NCI-H446 (cell line): ENCODE measurements at regions not wholly inside any gene's neighbourhood (a gene's known extent, or its start where the extent isn't known, plus 50 kb on each side); places are given as distances from the start of the nearest gene placed in this dataset.
A peak's percentile ranks its signal among the peaks of the same experiment; 100 is the strongest.
"Not testable (repeated sequence)": the region's sequence is repeated elsewhere in the genome, so short reads cannot be mapped to it uniquely, and the experiment has no call there.

Experiments used
- DNase-seq, 2 experiments: peaks; one replicate each; lab custom pipeline; 2025; lab: John Stamatoyannopoulos, UW

DNA sequence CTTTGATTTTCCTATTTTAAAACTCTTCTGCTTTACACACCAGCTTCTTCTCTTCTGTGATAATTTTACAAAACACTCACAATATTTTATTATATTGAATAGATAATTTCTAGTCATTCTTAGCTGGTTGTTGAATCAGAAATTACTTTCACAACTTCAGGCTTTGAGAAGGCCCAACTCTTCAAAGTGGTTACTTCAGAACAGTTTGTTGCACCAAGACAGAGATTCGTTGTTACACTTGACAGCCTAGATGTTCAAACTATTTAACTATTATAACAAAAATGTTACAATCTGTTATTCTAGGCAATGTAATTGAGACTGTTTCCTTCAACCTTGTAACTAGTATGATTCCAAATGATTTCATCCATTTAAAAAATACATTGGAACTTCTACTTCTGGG is 333.2 kb upstream of the CHORDC1 start:
- DNase-seq: no peak

- no peak for DNase-seq
Measured at GRCh38 chr11:90555477-90555876, 332.6 kb upstream of the CHORDC1 start.

DNA sequence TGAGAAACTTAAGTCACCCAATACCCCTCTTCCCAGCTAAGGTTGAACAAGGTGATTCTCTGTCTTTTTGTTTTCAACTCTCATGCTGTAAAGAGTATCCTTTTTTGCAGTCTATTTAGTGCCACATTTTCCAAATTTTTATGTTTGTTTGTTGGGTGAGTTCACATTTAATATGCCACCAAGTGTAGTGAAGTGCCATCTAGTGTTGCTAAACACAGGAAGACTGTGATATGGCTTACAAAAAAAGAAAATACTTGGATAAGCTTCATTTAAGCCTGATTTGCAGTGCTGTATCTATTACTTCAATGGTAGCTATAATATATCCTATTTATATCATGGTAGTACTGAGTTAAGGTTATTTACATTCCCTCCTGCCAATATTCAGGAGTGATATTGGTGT is 319.2 kb upstream of the CHORDC1 start:
- DNase-seq: no peak

DNA sequence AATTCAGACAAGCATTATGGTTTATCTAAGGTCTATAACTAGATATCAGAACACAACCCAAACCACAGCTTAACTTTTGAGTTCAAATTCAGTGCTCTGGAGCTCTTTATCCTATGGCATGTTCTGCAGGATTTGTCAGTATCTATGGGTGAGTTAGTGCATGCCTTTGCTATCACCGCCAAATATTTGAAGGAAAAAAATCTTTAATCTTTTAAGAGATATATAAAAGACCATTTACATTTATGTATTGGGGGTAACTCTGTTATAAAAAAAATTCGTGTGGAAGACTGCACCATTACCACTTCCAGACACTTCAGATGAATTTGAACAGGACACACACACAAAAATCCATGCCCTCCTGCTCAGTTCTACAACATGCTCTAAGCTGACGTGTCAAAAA is 313.5 kb upstream of the CHORDC1 start:
- no peak for DNase-seq

DNA sequence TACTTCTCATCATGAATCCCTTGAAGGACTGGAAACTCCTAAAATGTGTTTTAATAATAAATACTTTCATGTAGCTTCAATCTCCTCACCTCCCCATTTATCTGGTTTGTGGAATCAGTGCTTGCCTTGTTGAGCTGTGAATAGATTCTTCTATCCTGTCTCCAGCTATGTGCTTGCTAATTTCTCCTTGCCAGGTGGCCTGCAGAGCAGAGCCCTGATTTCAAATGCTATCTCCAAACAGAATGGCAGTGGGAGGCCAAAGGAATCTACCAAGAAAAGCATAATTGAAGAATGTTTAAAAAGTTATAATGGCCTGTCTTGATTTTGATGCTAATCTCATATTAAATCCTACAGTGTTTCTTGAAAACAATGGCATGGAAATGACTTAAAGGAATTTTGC is 309.3 kb upstream of the CHORDC1 start:
- no peak for DNase-seq

GRCh38 chr11:90531001-90531400 is 308.2 kb upstream of the CHORDC1 start:
- DNase-seq: no peak

DNA sequence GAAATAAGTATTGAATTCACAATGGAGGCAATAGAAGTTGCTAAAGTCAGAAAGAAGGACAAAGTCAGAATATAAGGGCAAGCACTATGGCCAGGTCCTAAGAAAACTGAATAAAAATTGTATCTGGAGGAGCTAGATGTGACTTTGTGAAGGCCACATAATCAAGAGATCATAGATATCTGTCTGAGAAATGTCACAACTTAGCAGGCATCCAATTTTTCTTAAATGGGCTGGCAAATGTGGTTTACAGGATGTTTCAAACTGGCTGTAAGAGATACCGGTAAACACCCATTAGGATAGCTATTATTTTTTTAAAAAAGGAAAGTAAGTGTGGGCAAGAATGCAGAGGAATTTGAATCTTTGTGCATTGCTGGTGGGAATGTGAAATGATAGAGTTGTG is 303.1 kb upstream of the CHORDC1 start:
- no peak for DNase-seq

GRCh38 chr11:90512846-90513245 is 290.0 kb upstream of the CHORDC1 start:
- DNase-seq: no peak

- no peak for DNase-seq
Measured at GRCh38 chr11:90510839-90511238, 288.0 kb upstream of the CHORDC1 start.

GRCh38 chr11:90500922-90501568 is 278.2 kb upstream of the CHORDC1 start:
- no peak for DNase-seq

DNA sequence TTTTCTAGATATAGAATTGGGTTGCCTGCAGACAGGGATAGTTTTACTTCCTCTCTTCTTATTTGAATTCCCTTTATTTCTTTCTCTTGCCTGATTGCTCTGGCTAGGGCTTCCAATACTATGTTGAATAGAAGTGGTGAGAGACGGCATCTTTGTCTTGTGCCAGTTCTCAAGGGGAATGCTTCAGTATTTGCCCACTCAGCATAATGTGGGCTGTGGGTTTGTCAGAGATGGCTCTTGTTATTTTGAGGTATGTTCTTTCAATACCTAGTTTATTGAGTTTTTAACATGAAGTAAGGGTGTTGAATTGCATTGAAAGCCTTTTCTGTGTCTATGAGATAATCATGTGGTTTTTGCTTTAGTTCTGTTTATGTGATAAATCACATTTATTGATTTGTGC is 273.9 kb upstream of the CHORDC1 start:
- no peak for DNase-seq

- no peak for DNase-seq
Measured at GRCh38 chr11:90493379-90493778, 270.5 kb upstream of the CHORDC1 start.

GRCh38 chr11:90491466-90491865 is 268.6 kb upstream of the CHORDC1 start:
- DNase-seq: no peak

DNA sequence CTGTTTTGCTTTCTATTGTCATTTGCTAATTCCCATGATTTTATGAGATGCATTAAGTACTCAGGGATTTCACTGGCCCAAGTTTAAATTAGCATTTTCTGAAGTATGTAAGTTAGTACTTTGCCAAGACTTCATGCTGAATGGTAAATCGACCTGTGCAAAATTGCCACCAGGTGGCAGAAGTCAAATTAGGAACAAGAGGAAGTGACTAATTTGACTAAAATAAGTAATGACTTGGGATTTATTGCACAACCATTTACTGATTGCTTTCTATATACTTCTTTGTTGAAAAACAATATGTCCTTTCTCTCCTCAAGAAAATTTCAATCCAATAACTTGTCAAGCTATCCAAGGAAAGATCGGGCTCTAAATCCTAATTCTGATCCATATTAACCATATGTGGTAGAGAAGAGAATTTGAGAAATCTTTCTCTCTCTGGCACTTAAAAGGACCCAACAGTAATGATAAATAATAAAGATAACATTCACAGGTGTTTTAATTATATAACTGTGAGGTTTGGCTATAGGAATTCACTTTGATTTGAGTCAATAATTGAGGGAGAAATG is 253.7 kb upstream of the CHORDC1 start:
- DNase-seq: peak; percentile 11 to 58

- DNase-seq: no peak
Measured at GRCh38 chr11:90468923-90469322, 246.1 kb upstream of the CHORDC1 start.

GRCh38 chr11:90465553-90465952 is 242.7 kb upstream of the CHORDC1 start:
- no peak for DNase-seq

DNA sequence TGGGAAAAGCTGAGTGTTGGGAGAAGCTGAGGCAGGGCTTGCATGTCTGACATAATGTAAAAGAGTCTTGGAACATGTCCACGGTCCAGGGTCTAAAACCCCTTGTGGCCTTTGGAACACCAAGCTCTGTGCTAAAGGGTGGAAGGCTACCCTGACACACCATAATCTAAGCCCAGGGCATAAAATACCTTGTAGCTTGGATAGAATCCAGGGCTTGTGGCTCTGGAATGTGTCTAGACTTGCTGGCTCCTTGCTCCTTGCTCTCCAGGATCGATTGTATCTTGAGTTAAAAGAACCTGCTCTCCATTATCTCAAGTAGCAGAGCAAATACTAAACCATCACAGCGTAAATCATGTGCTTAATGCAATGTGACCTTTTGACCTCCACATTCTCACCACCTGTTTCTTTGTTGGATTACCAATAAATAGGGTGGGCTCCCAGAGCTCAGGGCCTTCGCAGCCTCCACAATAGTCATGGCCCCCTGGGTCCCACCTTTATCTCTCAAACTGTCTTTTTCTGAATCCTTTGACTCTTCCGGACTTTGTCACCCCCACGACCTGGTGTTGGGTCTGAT is 232.6 kb upstream of the CHORDC1 start:
- DNase-seq: not testable (repeated sequence)

GRCh38 chr11:90453525-90453924 is 230.7 kb upstream of the CHORDC1 start:
- no peak for DNase-seq

- no peak for DNase-seq
Measured at GRCh38 chr11:90449606-90450005, 226.8 kb upstream of the CHORDC1 start.

GRCh38 chr11:90448256-90448655 is 225.4 kb upstream of the CHORDC1 start:
- no peak for DNase-seq

DNA sequence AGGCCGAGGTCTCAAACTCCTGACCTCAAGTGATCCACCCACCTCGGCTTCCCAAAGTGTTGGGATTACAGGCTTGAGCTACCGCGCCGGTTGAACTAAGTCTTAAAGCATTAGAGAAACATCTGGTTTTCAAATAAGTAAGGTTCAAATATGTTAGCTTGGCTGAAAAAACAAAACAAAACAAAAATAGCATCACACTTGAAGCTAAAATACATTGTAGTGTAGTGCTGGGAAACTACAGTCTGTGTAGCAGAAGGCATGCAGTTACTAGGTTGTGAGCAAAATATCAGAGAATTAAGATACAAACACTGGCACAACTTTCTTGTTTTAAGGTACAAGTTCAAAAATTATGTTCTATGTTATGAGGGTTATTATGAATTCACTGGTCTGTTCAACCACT is 224.8 kb upstream of the CHORDC1 start:
- DNase-seq: no peak

- DNase-seq: no peak
Measured at GRCh38 chr11:90446207-90446606, 223.4 kb upstream of the CHORDC1 start.

- no peak for DNase-seq
Measured at GRCh38 chr11:90438069-90438468, 215.2 kb upstream of the CHORDC1 start.

- peak in 1 of 2 experiments; percentile 51 for DNase-seq
Measured at GRCh38 chr11:90434858-90435257, 212.0 kb upstream of the CHORDC1 start.
